ENCODE measurements at regions not wholly inside any gene's neighbourhood (a gene's known extent, or its start where the extent isn't known, plus 50 kb on each side); places are given as distances from the start of the nearest gene placed in this dataset.

DNA sequence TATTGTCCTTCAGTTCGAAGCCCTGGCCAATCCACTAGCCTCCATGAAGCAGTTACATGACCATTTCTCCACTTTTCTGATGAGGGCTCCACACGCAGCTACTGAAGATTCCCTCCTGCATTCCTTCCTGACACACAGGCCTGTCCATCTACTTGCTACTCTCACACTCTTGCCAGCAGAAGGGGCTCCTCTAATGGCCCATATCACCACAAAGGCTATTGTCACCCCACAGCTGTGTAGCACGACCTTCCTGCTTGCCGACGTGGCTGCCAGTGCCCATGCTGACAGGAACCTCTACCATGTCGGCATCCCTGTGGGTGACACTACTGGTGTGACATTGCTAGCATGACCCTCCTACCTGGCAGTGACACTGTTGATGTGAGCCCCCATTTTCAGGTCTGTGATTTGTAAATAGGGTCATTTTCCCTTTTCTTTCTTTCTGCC, 1528.6 kb upstream of the TPTE start:
- Histone ChIP-seq H3K79me2 (ENCODE audit: control insufficient read depth, insufficient read depth, low read length) (no peaks in the 10 kb centered on the region), H3K27me3 (ENCODE audit: control insufficient read depth, extremely low read depth, insufficient read depth, low read length) (no peaks in the 10 kb centered on the region), H3K9me1 (ENCODE audit: control insufficient read depth, extremely low read depth, insufficient read depth, low read length) (no peaks in the 10 kb centered on the region), H3K4me3 (ENCODE audit: control insufficient read depth in 2 of 3, extremely low read depth in 1 of 3, insufficient read depth in 2 of 3, low read depth in 1 of 3, low read length in 3 of 3) (no peak overlapping the region), H3K36me3 (ENCODE audit: control insufficient read depth in 2 of 2, extremely low read depth in 1 of 2, insufficient read depth in 2 of 2, low read length in 2 of 2) (no peaks in the 10 kb centered on the region), H2AFZ (ENCODE audit: control insufficient read depth, low read length) (no peak overlapping the region), H3K4me1 (ENCODE audit: control insufficient read depth, extremely low read depth, insufficient read depth, low read length) (no peaks in the 10 kb centered on the region), H4K20me1 (ENCODE audit: control insufficient read depth, extremely low read depth, insufficient read depth, low read length) (no peaks in the 10 kb centered on the region), H3K27ac (ENCODE audit: control insufficient read depth, insufficient read depth, low read length) (no peak overlapping the region), H3K9ac (ENCODE audit: control insufficient read depth, extremely low read depth, insufficient read depth, low read length) (no peak overlapping the region), H3K4me2 (ENCODE audit: control insufficient read depth, extremely low read depth, insufficient read depth, low read depth, low read length) (no peak overlapping the region), H3K9me3 (ENCODE audit: control insufficient read depth, low read depth, low read length) (peaks cover 53% of the 10 kb centered on the region)
- DNase-seq (ENCODE audit: low read depth, low spot score) (no peak), FAIRE-seq (no peak)
- dilution Hi-C loops (cut with MboI; ENCODE audit: extremely low pct_ligation_motif_present, low sequenced_read_pairs) = no loop called here
- TF ChIP-seq EZH2 (IDR thresholded peaks at IDR 0.05; ENCODE audit: low read length) = no peak
- TF ChIP-seq, protein P1, sequence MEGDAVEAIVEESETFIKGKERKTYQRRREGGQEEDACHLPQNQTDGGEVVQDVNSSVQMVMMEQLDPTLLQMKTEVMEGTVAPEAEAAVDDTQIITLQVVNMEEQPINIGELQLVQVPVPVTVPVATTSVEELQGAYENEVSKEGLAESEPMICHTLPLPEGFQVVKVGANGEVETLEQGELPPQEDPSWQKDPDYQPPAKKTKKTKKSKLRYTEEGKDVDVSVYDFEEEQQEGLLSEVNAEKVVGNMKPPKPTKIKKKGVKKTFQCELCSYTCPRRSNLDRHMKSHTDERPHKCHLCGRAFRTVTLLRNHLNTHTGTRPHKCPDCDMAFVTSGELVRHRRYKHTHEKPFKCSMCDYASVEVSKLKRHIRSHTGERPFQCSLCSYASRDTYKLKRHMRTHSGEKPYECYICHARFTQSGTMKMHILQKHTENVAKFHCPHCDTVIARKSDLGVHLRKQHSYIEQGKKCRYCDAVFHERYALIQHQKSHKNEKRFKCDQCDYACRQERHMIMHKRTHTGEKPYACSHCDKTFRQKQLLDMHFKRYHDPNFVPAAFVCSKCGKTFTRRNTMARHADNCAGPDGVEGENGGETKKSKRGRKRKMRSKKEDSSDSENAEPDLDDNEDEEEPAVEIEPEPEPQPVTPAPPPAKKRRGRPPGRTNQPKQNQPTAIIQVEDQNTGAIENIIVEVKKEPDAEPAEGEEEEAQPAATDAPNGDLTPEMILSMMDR (optimal IDR thresholded peaks at IDR 0.05 in 1 of 3, IDR thresholded peaks at IDR 0.05 in 1 of 3, conservative IDR thresholded peaks at IDR 0.05 in 1 of 3; ENCODE audit: extremely low read depth in 1 of 3, insufficient read depth in 2 of 3, low read length in 3 of 3) = no peak

DNA sequence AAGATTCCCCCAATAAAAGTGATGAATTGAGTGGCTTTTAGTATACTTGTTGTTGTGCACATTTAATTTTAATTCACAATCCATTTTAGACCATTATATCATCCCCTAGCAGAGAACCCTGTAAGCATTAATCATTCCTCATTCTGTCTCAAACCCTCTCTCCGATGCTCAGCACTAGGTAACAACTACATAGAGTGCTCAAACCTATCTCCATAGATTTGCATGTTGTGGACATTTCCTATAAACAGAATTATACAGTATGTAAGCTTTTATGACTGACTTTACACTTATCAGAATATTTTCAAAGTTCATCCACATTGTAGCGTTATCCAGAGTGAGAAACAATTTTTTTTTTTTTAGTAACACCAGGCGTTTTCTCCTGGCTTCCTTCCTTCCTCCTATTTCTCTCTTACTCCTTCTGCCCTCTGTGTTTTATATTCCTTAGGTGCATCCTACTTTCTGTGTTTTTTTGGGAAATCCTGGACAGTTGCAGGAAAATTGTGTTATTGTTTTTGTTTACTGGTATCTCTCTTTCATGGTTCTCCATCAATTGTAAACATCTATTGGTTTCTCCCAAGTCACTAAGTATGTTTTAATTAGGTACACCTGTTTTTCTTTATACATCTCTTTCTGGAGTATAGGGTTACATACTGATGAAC, 1528.0 kb upstream of the TPTE start:
- DNase-seq (ENCODE audit: low read depth, low spot score) (no peak), FAIRE-seq (no peak)
- Histone ChIP-seq H3K4me3 (ENCODE audit: control insufficient read depth in 2 of 3, extremely low read depth in 1 of 3, insufficient read depth in 2 of 3, low read depth in 1 of 3, low read length in 3 of 3) (no peak overlapping the region), H3K9ac (ENCODE audit: control insufficient read depth, extremely low read depth, insufficient read depth, low read length) (no peak overlapping the region), H3K4me1 (ENCODE audit: control insufficient read depth, extremely low read depth, insufficient read depth, low read length) (no peaks in the 10 kb centered on the region), H4K20me1 (ENCODE audit: control insufficient read depth, extremely low read depth, insufficient read depth, low read length) (no peaks in the 10 kb centered on the region), H3K9me3 (ENCODE audit: control insufficient read depth, low read depth, low read length) (peaks cover 53% of the 10 kb centered on the region), H3K79me2 (ENCODE audit: control insufficient read depth, insufficient read depth, low read length) (no peaks in the 10 kb centered on the region), H3K27ac (ENCODE audit: control insufficient read depth, insufficient read depth, low read length) (no peak overlapping the region), H3K4me2 (ENCODE audit: control insufficient read depth, extremely low read depth, insufficient read depth, low read depth, low read length) (no peak overlapping the region), H3K9me1 (ENCODE audit: control insufficient read depth, extremely low read depth, insufficient read depth, low read length) (no peaks in the 10 kb centered on the region), H3K36me3 (ENCODE audit: control insufficient read depth in 2 of 2, extremely low read depth in 1 of 2, insufficient read depth in 2 of 2, low read length in 2 of 2) (no peaks in the 10 kb centered on the region), H2AFZ (ENCODE audit: control insufficient read depth, low read length) (no peak overlapping the region), H3K27me3 (ENCODE audit: control insufficient read depth, extremely low read depth, insufficient read depth, low read length) (no peaks in the 10 kb centered on the region)
- dilution Hi-C loops (cut with MboI; ENCODE audit: extremely low pct_ligation_motif_present, low sequenced_read_pairs) = no loop called here
- TF ChIP-seq, protein P1 (optimal IDR thresholded peaks at IDR 0.05 in 1 of 3, IDR thresholded peaks at IDR 0.05 in 1 of 3, conservative IDR thresholded peaks at IDR 0.05 in 1 of 3; ENCODE audit: extremely low read depth in 1 of 3, insufficient read depth in 2 of 3, low read length in 3 of 3) = no peak
- TF ChIP-seq EZH2 (IDR thresholded peaks at IDR 0.05; ENCODE audit: low read length) = no peak

All from keratinocyte (primary cell).